Loucy (cell line): ENCODE measurements at regions not wholly inside any gene's neighbourhood (a gene's known extent, or its start where the extent isn't known, plus 50 kb on each side); places are given as distances from the start of the nearest gene placed in this dataset.

Source experiments
- H2AFZ ChIP-seq: fragments of 200-600 bp; sonication (generic); 2 replicates; pipeline ENCODE4 v1.6.0; 2016; ENCODE audit warnings: antibody characterized with exemption, mild to moderate bottlenecking, low read length, moderate library complexity
- H3F3A ChIP-seq: fragments of 200-600 bp; 2 replicates; pipeline ENCODE4 v1.6.0; 2016; ENCODE audit warnings: antibody characterized with exemption, low read depth, mild to moderate bottlenecking
- H3K27me3 ChIP-seq: fragments of 200-600 bp; sonication (generic); 2 replicates; pipeline ENCODE4 v1.6.1; 2014; ENCODE audit warnings: low read length, mild to moderate bottlenecking; ENCODE audit not compliant: insufficient read depth, poor library complexity, severe bottlenecking
- H3K36me3 ChIP-seq: fragments of 200-600 bp; sonication (generic); 2 replicates; pipeline ENCODE4 v1.6.1; 2016; ENCODE audit warnings: low read length; ENCODE audit not compliant: insufficient read depth
- H3K4me1 ChIP-seq: fragments of 200-600 bp; sonication (generic); 2 replicates; pipeline ENCODE4 v1.5.1; 2014; ENCODE audit warnings: low read length, mild to moderate bottlenecking; ENCODE audit not compliant: insufficient read depth, poor library complexity, severe bottlenecking
- H3K4me2 ChIP-seq: fragments of 200-600 bp; sonication (generic); 2 replicates; pipeline ENCODE4 v1.6.0; 2014; ENCODE audit warnings: antibody characterized with exemption, low read length, low read depth, mild to moderate bottlenecking; ENCODE audit not compliant: poor library complexity, severe bottlenecking
- H3K4me3 ChIP-seq: fragments of 200-600 bp; sonication (generic); 2 replicates; pipeline ENCODE4 v1.5.1; 2014; ENCODE audit warnings: low read length, mild to moderate bottlenecking, mixed read lengths; ENCODE audit not compliant: poor library complexity, severe bottlenecking
- H3K79me2 ChIP-seq: fragments of 200-600 bp; sonication (generic); 2 replicates; pipeline ENCODE4 v1.6.1; 2014; ENCODE audit warnings: low read length; ENCODE audit not compliant: insufficient read depth
- H3K9ac ChIP-seq: fragments of 200-600 bp; sonication (generic); 2 replicates; pipeline ENCODE4 v1.6.0; 2014; ENCODE audit warnings: mild to moderate bottlenecking, low read depth, low read length, moderate library complexity; ENCODE audit not compliant: poor library complexity, severe bottlenecking
- H3K9me2 ChIP-seq: fragments of 200-600 bp; sonication (generic); replicated peaks from 2 replicates; pipeline ENCODE4 v1.6.1; 2016; ENCODE audit warnings: low read depth, low read length, mixed read lengths
- H3K9me3 ChIP-seq: fragments of 200-600 bp; sonication (generic); 2 replicates; pipeline ENCODE4 v1.6.1; 2014; ENCODE audit warnings: mild to moderate bottlenecking, antibody characterized with exemption, low read length, low read depth; ENCODE audit not compliant: insufficient read depth
- H4K20me1 ChIP-seq: fragments of 200-600 bp; sonication (generic); 2 replicates; pipeline ENCODE4 v1.6.0; 2014; ENCODE audit warnings: antibody characterized with exemption, low read length, mild to moderate bottlenecking; ENCODE audit not compliant: insufficient read depth, poor library complexity, severe bottlenecking
- CTCF ChIP-seq: fragments of 200-600 bp; sonication (generic); conservative IDR thresholded peaks from 2 replicates; pipeline ENCODE4 v1.5.1; 2014; ENCODE audit warnings: mild to moderate bottlenecking, antibody characterized with exemption, low read length
- EZH2phosphoT487 ChIP-seq: fragments of 200-600 bp; IDR thresholded peaks from 2 replicates; pipeline ENCODE4 v1.6.1; 2018; ENCODE audit warnings: antibody characterized with exemption, mild to moderate bottlenecking, moderate library complexity, borderline replicate concordance

GRCh38 chr17:83182620-83183101, 103.3 kb downstream of the METRNL start:
- H3K27me3 ChIP-seq, result no peaks in the 10 kb centered on the region
- H3K9ac ChIP-seq, result no peak overlapping the region
- H3K4me3 ChIP-seq, result no peak overlapping the region
- no peaks in the 10 kb centered on the region for H3K4me1 ChIP-seq
- H3K9me2 ChIP-seq, result no peaks in the 10 kb centered on the region
- no peak overlapping the region for H2AFZ ChIP-seq
- no peaks in the 10 kb centered on the region for H3F3A ChIP-seq
- H3K4me2 ChIP-seq, result no peak overlapping the region
- no peaks in the 10 kb centered on the region for H3K79me2 ChIP-seq
- no peak for TF ChIP-seq EZH2phosphoT487
- no peak for TF ChIP-seq CTCF
- no peaks in the 10 kb centered on the region for H4K20me1 ChIP-seq
- no peaks in the 10 kb centered on the region; the same call in 1 of the 2 replicates for H3K9me3 ChIP-seq
- no peaks in the 10 kb centered on the region for H3K36me3 ChIP-seq

DNA sequence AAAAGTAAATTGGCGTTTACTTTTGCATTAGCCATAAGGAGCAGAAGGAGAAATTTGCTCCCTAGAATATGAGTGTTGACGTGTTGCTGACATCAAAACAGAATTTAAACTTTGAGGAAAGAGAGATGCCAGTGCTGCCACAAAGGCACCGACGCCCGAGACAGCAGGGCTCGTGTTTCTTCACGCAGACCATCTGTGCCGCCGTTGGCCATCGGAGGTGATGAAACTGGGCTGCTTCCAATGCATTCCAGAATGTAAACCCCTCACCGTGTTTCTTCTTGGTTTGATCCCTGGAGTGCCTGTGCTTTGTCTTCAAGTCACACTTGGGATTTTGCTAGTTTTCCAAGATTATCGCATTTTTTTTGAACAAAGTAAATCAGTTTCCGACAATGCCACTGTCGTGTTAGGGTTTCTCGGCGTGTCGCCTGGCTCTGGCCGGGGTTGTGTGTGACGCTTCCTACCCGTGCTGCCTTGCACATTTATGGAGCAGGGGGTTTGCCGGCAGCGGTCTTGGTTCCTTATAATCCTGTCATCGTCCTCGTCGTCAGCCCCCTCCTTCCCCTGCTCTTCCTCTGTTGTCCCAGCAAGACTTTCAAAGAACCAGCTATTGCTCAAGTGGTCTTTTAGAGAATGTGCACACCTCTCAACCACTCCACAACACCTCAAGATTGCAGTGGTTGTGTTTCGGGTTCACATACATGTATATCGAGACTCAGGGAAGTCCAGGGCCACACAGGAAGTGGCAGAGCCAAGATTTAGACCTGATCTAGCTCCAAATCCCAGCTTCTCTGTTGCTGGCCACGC, 103.9 kb downstream of the METRNL start:
- no peaks in the 10 kb centered on the region for H3K9me2 ChIP-seq
- H3K9me3 ChIP-seq, result peaks cover 4% of the 10 kb centered on the region; the same call in 1 of the 2 replicates
- H4K20me1 ChIP-seq, result no peaks in the 10 kb centered on the region
- H3K4me2 ChIP-seq, result no peak overlapping the region
- no peaks in the 10 kb centered on the region for H3K27me3 ChIP-seq
- no peaks in the 10 kb centered on the region for H3K79me2 ChIP-seq
- H2AFZ ChIP-seq, result no peak overlapping the region
- H3F3A ChIP-seq, result no peaks in the 10 kb centered on the region
- TF ChIP-seq CTCF, result no peak
- no peak for TF ChIP-seq EZH2phosphoT487
- no peaks in the 10 kb centered on the region for H3K36me3 ChIP-seq
- H3K4me3 ChIP-seq, result no peak overlapping the region
- H3K9ac ChIP-seq, result no peak overlapping the region
- H3K4me1 ChIP-seq, result no peaks in the 10 kb centered on the region

- H3K9ac ChIP-seq, result no peak overlapping the region
- H3K4me1 ChIP-seq, result no peaks in the 10 kb centered on the region
- H3K4me2 ChIP-seq, result no peak overlapping the region
- no peaks in the 10 kb centered on the region for H4K20me1 ChIP-seq
- H3F3A ChIP-seq, result no peaks in the 10 kb centered on the region
- H3K36me3 ChIP-seq, result no peaks in the 10 kb centered on the region
- H3K79me2 ChIP-seq, result no peaks in the 10 kb centered on the region
- TF ChIP-seq EZH2phosphoT487, result no peak
- no peak for TF ChIP-seq CTCF
- H3K9me2 ChIP-seq, result no peaks in the 10 kb centered on the region
- H3K9me3 ChIP-seq, result peaks cover 7% of the 10 kb centered on the region; the same call in 1 of the 2 replicates
- no peak overlapping the region for H3K4me3 ChIP-seq
- H2AFZ ChIP-seq, result no peak overlapping the region
- H3K27me3 ChIP-seq, result no peaks in the 10 kb centered on the region
Observed at GRCh38 chr17:83183951-83184506, 104.6 kb downstream of the METRNL start.
